ENCODE measurements at regions not wholly inside any gene's neighbourhood (a gene's known extent, or its start where the extent isn't known, plus 50 kb on each side); places are given as distances from the start of the nearest gene placed in this dataset.

DNA sequence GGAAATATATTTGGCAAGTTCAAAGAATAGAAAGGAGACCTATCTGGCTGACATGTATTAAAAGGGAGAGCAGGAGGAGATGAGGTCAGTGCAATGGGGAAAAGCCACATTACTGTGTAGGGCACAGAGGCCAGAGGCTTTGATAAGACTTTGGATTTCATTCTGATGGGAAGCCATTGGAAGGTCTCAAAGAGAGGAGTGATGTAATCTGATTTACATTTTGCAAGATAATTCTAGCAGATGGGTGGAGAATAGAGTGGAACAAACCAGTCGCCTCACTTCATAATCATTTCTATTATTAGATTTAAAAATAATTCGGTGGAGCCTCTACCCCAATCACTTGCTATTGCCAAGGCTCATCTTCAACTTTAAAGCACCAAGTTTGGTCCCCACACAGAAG, 278.4 kb upstream of the ZC3H12C start:
- TF ChIP-seq, protein P1, sequence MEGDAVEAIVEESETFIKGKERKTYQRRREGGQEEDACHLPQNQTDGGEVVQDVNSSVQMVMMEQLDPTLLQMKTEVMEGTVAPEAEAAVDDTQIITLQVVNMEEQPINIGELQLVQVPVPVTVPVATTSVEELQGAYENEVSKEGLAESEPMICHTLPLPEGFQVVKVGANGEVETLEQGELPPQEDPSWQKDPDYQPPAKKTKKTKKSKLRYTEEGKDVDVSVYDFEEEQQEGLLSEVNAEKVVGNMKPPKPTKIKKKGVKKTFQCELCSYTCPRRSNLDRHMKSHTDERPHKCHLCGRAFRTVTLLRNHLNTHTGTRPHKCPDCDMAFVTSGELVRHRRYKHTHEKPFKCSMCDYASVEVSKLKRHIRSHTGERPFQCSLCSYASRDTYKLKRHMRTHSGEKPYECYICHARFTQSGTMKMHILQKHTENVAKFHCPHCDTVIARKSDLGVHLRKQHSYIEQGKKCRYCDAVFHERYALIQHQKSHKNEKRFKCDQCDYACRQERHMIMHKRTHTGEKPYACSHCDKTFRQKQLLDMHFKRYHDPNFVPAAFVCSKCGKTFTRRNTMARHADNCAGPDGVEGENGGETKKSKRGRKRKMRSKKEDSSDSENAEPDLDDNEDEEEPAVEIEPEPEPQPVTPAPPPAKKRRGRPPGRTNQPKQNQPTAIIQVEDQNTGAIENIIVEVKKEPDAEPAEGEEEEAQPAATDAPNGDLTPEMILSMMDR (IDR thresholded peaks at IDR 0.05), result no peak
- ATAC-seq (no peak), DNase-seq (no peak)
- intact Hi-C loops (cut with DNase I), result no loop called here
- H3K4me3 ChIP-seq, result no peak overlapping the region
- H3K4me1 ChIP-seq, result no peaks in the 10 kb centered on the region
- H3K36me3 ChIP-seq, result no peaks in the 10 kb centered on the region
- H3K9me3 ChIP-seq, result no peaks in the 10 kb centered on the region
- H3K27me3 ChIP-seq (ENCODE audit: low read depth), result no peaks in the 10 kb centered on the region
- H3K27ac ChIP-seq, result no peak overlapping the region

DNA sequence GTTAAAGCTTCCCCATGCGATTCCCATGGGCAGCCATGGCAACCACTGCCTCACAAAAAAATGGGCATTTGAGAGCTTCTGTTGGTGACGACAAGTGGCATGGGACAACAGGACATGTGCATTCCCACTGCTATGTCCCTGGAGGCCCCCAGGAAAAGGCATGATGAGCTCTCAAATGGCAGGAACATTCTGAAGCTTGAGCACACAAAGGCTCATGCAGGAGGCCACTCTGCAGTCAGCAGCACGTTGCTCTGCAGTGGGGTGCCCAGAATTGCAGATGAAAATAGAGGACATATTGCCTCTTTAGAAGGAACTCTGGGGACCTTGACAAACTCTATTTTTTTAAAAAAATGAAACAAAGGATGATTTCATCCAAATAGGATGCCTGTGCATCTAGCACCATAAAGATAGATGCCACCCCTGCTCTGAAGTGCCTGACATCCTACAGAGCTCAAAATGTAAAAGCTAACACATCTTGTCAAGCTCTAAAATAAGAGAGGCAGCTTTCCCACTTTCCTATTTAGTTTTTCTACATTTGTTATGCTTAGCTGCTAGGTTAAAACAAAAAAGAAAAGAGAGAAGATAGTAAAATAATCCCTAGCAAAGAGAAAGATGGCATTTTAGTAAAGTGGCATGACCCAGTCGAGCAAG, 277.6 kb upstream of the ZC3H12C start:
- H3K27me3 ChIP-seq (ENCODE audit: low read depth), result no peaks in the 10 kb centered on the region
- DNase-seq, result no peak
- TF ChIP-seq, protein P1 (IDR thresholded peaks at IDR 0.05), result no peak
- no peaks in the 10 kb centered on the region for H3K4me1 ChIP-seq
- H3K9me3 ChIP-seq, result no peaks in the 10 kb centered on the region
- no peak overlapping the region for H3K27ac ChIP-seq
- no peaks in the 10 kb centered on the region for H3K36me3 ChIP-seq
- intact Hi-C loops (cut with DNase I), result no loop called here
- no peak for ATAC-seq
- H3K4me3 ChIP-seq, result no peak overlapping the region

DNA sequence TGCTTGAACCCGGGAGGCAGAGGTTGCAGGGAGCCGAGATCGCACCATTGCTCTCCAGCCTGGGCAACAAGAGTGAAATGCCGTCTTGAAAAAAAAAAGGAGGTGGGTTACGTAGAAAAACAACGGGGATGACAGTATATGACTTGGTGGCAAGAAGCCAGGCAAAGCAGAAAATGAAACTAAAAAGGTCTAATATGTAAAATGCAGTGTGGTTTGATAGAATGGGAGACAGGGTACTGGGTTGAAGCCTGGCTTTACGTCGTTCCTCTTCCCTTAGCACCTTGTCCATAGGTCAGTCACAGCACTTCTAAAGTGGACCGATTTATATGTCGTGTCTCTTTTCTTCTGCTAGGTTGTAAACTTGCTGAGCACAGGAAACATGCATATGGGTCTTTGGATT, 274.9 kb upstream of the ZC3H12C start:
- Histone ChIP-seq H3K4me3 (no peak overlapping the region), H3K27me3 (ENCODE audit: low read depth) (no peaks in the 10 kb centered on the region), H3K9me3 (no peaks in the 10 kb centered on the region), H3K27ac (no peak overlapping the region), H3K36me3 (no peaks in the 10 kb centered on the region), H3K4me1 (no peaks in the 10 kb centered on the region)
- intact Hi-C loops (cut with DNase I), result no loop called here
- no peak for ATAC-seq
- DNase-seq, result no peak
- TF ChIP-seq, protein P1 (IDR thresholded peaks at IDR 0.05), result no peak

DNA sequence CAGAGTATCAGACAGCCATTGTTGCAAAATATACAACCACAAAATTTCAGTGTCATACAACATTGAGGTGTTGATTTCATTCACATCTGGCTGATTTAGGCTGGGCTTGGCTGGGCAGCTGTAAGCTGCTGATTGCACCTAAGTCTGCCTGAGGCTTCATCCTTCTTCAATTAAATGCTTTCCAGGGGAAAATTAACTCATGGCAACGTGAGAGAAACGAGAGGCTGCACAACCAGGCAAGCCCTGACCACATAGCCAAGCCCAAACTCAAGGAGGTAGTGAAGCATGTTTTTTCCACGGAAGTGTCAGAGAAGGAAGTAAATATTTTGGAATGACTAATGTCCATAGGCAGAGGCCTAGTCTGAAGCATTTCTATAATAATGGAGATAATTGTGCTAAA, 273.8 kb upstream of the ZC3H12C start:
- DNase-seq (no peak), ATAC-seq (no peak)
- TF ChIP-seq, protein P1 (IDR thresholded peaks at IDR 0.05), result no peak
- intact Hi-C loops (cut with DNase I), result no loop called here
- no peaks in the 10 kb centered on the region for H3K9me3 ChIP-seq
- no peak overlapping the region for H3K27ac ChIP-seq
- no peaks in the 10 kb centered on the region for H3K27me3 ChIP-seq (ENCODE audit: low read depth)
- H3K4me1 ChIP-seq, result no peaks in the 10 kb centered on the region
- no peak overlapping the region for H3K4me3 ChIP-seq
- H3K36me3 ChIP-seq, result no peaks in the 10 kb centered on the region

DNA sequence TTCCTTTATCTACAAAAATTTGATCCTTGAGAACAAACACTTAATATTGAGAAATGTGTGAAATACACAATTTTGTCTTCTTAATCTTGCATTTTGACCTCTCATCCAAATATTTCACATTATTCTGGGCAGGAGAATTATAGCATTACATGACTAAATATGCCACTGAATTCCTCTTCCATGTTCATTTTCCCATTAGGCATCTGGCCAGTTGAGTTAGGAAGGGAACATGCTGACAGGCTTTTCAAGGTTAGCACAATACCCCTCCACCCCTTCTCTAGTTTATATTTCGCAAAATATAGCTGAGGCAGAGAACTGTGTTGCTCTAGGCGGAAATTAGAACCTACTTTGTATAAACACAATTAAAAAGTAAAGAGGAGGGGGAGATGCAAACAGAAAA, 271.7 kb upstream of the ZC3H12C start:
- Histone ChIP-seq H3K4me1 (no peaks in the 10 kb centered on the region), H3K27ac (no peak overlapping the region), H3K9me3 (no peaks in the 10 kb centered on the region), H3K27me3 (ENCODE audit: low read depth) (no peaks in the 10 kb centered on the region), H3K36me3 (no peaks in the 10 kb centered on the region), H3K4me3 (no peak overlapping the region)
- DNase-seq (no peak), ATAC-seq (no peak)
- TF ChIP-seq, protein P1 (IDR thresholded peaks at IDR 0.05), result no peak
- intact Hi-C loops (cut with DNase I), result no loop called here
